Liver (tissue), 7 donors: ENCODE measurements at regions not wholly inside any gene's neighbourhood (a gene's known extent, or its start where the extent isn't known, plus 50 kb on each side); places are given as distances from the start of the nearest gene placed in this dataset.

ENCODE experiments used
- DNase-seq: peaks from one replicate; pipeline ENCODE4 v3.0.0-alpha.2; 2017; ENCODE audit warnings: low spot score
- H3K27ac ChIP-seq, 2 donors: one replicate each; pipeline ENCODE4 v1.7.0; 2013; ENCODE audit warnings: inconsistent platforms in 2 of 2, low read length in 2 of 2, control low read depth in 1 of 2, low read depth in 1 of 2, mild to moderate bottlenecking in 1 of 2
- H3K27me3 ChIP-seq, 4 donors: one replicate each; pipeline versions ENCODE4 v1.6.1 to v1.7.0; 2013; ENCODE audit warnings: low read length in 3 of 4, inconsistent platforms in 1 of 4, mild to moderate bottlenecking in 1 of 4, moderate library complexity in 1 of 4; ENCODE audit not compliant: control insufficient read depth in 4 of 4, insufficient read depth in 4 of 4
- H3K36me3 ChIP-seq, 4 donors: one replicate each; pipeline versions ENCODE4 v1.6.1 to v1.7.0; 2013; ENCODE audit warnings: low read length in 3 of 4, mild to moderate bottlenecking in 3 of 4, low read depth in 1 of 4, moderate library complexity in 1 of 4; ENCODE audit not compliant: control insufficient read depth in 4 of 4, insufficient read depth in 3 of 4
- H3K4me1 ChIP-seq, 4 donors: one replicate each; pipeline versions ENCODE4 v1.6.1 to v1.7.0; 2013; ENCODE audit warnings: low read length in 3 of 4, mild to moderate bottlenecking in 3 of 4, moderate library complexity in 1 of 4; ENCODE audit not compliant: control insufficient read depth in 4 of 4, insufficient read depth in 4 of 4
- H3K4me3 ChIP-seq, 3 donors: one replicate each; pipeline versions ENCODE4 v1.6.1 to v1.7.0; 2013; ENCODE audit warnings: low read length in 3 of 3, control low read depth in 1 of 3, low read depth in 1 of 3, mild to moderate bottlenecking in 1 of 3
- H3K9ac ChIP-seq, 2 donors: one replicate each; pipeline ENCODE4 v1.7.0; 2013; ENCODE audit warnings: low read length in 2 of 2, mild to moderate bottlenecking in 2 of 2, moderate library complexity in 2 of 2, control low read depth in 1 of 2, low read depth in 1 of 2
- H3K9me3 ChIP-seq, 4 donors: one replicate each; pipeline versions ENCODE4 v1.6.1 to v1.7.0; 2013; ENCODE audit warnings: low read length in 3 of 4; ENCODE audit not compliant: control insufficient read depth in 4 of 4
- EGR1 ChIP-seq, 2 donors: IDR thresholded peaks; 2 replicates each; pipeline ENCODE4 v1.6.1; 2016 to 2018; ENCODE audit warnings: antibody characterized with exemption in 2 of 2, low read depth in 2 of 2
- FOXA1 ChIP-seq: IDR thresholded peaks from 2 replicates; pipeline ENCODE4 v1.6.1; 2016; ENCODE audit warnings: antibody characterized with exemption
- FOXA2 ChIP-seq: IDR thresholded peaks from 2 replicates; pipeline ENCODE4 v1.6.1; 2016; ENCODE audit warnings: antibody characterized with exemption
- GABPA ChIP-seq, 2 donors: IDR thresholded peaks in 1 of 2; conservative IDR thresholded peaks in 1 of 2; 2 replicates each; pipeline ENCODE4 v1.6.1; 2016; ENCODE audit warnings: antibody characterized with exemption in 2 of 2, mild to moderate bottlenecking in 1 of 2, moderate library complexity in 1 of 2
- HNF4A ChIP-seq, 2 donors: conservative IDR thresholded peaks; 2 replicates each; pipeline ENCODE4 v1.6.1; 2016; ENCODE audit warnings: antibody characterized with exemption in 2 of 2, mild to moderate bottlenecking in 2 of 2
- HNF4G ChIP-seq: IDR thresholded peaks from 2 replicates; pipeline ENCODE4 v1.6.1; 2016; ENCODE audit warnings: antibody characterized with exemption
- JUND ChIP-seq, 2 donors: IDR thresholded peaks; 2 replicates each; pipeline ENCODE4 v1.6.1; 2016; ENCODE audit warnings: antibody characterized with exemption in 2 of 2
- NR2F2 ChIP-seq: IDR thresholded peaks from 2 replicates; pipeline ENCODE4 v1.6.1; 2016; ENCODE audit warnings: antibody characterized with exemption
- RAD21 ChIP-seq, 2 donors: IDR thresholded peaks; 2 replicates each; pipeline ENCODE4 v1.6.1; 2016; ENCODE audit warnings: antibody characterized with exemption in 2 of 2, mild to moderate bottlenecking in 2 of 2
- RXRA ChIP-seq, 2 donors: IDR thresholded peaks; 2 replicates each; pipeline ENCODE4 v1.6.1; 2017 to 2018; ENCODE audit warnings: antibody characterized with exemption in 2 of 2, mild to moderate bottlenecking in 1 of 2
- SP1 ChIP-seq: IDR thresholded peaks from 2 replicates; pipeline ENCODE4 v1.6.1; 2018; ENCODE audit warnings: antibody characterized with exemption, mild to moderate bottlenecking
- TAF1 ChIP-seq: conservative IDR thresholded peaks from 2 replicates; pipeline ENCODE4 v1.6.1; 2016; ENCODE audit warnings: antibody characterized with exemption, mild to moderate bottlenecking
- YY1 ChIP-seq: IDR thresholded peaks from 2 replicates; pipeline ENCODE4 v1.6.1; 2016; ENCODE audit warnings: antibody characterized with exemption, mild to moderate bottlenecking
- WGBS: extraction: QIAGEN DNeasy Blood & Tissue Kit; methylation state at CpG from one replicate; pipeline ENCODE4 v1.1.7; 2013; 5-methylcytosine and 5-hydroxymethylcytosine counted together
- TF ChIP-seq, protein P1 (sequence below): IDR thresholded peaks from 2 replicates; pipeline ENCODE4 v1.6.1; 2016; ENCODE audit warnings: antibody characterized with exemption, mild to moderate bottlenecking
- TF ChIP-seq, protein P2 (sequence below): IDR thresholded peaks from 2 replicates; pipeline ENCODE4 v1.6.1; 2016; ENCODE audit warnings: antibody characterized with exemption
- TF ChIP-seq, protein P3 (sequence below): IDR thresholded peaks from 2 replicates; pipeline ENCODE4 v1.6.1; 2016; ENCODE audit warnings: antibody characterized with exemption
- TF ChIP-seq, protein P4 (sequence below): IDR thresholded peaks from 2 replicates; pipeline ENCODE4 v1.6.1; 2016; ENCODE audit warnings: antibody characterized with exemption
- donor health status: healthy.
- donor health status: healthy.
- donor health status: healthy.
- donor health status: healthy.

DNA sequence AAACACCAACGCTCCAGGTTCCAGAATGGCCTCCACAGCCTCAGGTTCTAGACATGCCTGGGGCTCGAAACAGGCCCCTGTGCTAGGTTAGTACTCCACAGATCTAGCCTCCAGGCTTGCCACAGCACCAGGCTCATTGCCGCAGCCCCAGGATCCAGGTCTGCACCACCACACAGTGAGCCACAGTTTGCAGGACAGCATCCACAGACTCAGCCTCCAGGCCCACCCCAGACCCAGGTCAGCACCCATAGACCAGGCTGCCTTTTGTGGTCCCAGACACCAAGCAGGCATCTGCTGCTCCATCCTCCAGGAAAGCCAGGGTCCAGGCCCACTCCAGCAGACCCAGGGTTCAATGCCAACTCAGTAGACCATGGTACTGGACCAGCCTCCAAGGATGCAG, 132.3 kb upstream of the VSTM2A start (continued):
- TF ChIP-seq, protein P1, sequence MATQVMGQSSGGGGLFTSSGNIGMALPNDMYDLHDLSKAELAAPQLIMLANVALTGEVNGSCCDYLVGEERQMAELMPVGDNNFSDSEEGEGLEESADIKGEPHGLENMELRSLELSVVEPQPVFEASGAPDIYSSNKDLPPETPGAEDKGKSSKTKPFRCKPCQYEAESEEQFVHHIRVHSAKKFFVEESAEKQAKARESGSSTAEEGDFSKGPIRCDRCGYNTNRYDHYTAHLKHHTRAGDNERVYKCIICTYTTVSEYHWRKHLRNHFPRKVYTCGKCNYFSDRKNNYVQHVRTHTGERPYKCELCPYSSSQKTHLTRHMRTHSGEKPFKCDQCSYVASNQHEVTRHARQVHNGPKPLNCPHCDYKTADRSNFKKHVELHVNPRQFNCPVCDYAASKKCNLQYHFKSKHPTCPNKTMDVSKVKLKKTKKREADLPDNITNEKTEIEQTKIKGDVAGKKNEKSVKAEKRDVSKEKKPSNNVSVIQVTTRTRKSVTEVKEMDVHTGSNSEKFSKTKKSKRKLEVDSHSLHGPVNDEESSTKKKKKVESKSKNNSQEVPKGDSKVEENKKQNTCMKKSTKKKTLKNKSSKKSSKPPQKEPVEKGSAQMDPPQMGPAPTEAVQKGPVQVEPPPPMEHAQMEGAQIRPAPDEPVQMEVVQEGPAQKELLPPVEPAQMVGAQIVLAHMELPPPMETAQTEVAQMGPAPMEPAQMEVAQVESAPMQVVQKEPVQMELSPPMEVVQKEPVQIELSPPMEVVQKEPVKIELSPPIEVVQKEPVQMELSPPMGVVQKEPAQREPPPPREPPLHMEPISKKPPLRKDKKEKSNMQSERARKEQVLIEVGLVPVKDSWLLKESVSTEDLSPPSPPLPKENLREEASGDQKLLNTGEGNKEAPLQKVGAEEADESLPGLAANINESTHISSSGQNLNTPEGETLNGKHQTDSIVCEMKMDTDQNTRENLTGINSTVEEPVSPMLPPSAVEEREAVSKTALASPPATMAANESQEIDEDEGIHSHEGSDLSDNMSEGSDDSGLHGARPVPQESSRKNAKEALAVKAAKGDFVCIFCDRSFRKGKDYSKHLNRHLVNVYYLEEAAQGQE: no peak
- TF ChIP-seq EGR1 (IDR thresholded peaks at IDR 0.05; ENCODE audit: low read depth in 2 of 2): no peak

DNA sequence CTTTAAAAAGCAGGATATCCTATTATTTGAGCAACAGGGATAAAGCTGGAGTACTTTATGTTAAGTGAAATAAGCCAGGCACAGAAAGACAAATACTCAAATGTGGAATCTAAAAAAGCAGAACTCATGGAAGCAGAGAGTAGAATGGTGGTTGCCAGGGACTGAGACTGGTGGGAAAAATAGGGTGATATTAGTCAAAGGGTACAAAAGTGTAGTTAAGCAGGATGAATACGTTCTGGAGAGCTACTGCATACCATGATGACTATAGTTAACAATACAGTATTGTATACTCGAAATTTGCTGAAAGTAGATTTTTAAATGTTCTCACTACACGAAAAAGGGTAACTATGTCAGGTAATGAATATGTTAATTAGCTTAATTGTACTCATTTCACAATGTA, 125.5 kb upstream of the VSTM2A start:
- Histone ChIP-seq H3K9me3 (peaks cover 0 to 4% (median 0%) of the 10 kb centered on the region in 4 donors), H3K27me3 (no peaks in the 10 kb centered on the region), H3K27ac (no peak overlapping the region), H3K9ac (no peak overlapping the region), H3K4me3 (no peak overlapping the region), H3K36me3 (no peaks in the 10 kb centered on the region), H3K4me1 (no peaks in the 10 kb centered on the region)
- DNase-seq: no peak
- WGBS: 44% methylated on average over 3 of the region's 3 CpGs
- no peak for TF ChIP-seq JUND (IDR thresholded peaks at IDR 0.05)
- no peak for TF ChIP-seq TAF1
- no peak for TF ChIP-seq RXRA (IDR thresholded peaks at IDR 0.05)
- no peak for TF ChIP-seq FOXA1
- TF ChIP-seq, protein P1: no peak
- no peak for TF ChIP-seq RAD21 (IDR thresholded peaks at IDR 0.05)
- no peak for TF ChIP-seq HNF4G
- TF ChIP-seq SP1: no peak
- TF ChIP-seq, protein P2, sequence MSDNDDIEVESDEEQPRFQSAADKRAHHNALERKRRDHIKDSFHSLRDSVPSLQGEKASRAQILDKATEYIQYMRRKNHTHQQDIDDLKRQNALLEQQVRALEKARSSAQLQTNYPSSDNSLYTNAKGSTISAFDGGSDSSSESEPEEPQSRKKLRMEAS: no peak
- no peak for TF ChIP-seq NR2F2

DNA sequence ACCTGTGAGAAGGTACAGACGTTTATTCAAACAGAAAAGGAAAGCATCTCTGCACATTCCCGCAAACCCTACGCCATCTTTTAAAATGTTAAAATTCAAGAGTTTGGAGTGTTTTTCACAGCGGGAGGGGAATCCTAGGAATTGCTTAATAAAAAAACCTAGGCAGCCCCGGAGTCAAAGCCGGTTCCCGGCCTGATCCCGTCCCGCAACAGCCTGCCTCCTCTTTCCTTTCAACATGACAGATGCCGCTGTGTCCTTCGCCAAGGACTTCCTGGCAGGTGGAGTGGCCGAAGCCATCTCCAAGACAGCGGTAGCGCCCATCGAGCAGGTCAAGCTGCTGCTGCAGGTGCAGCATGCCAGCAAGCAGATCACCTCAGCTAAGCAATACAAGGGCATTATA, 123.0 kb upstream of the VSTM2A start:
- DNase-seq: no peak
- peaks cover 0 to 4% (median 0%) of the 10 kb centered on the region in 4 donors for H3K9me3 ChIP-seq
- no peak overlapping the region for H3K9ac ChIP-seq
- no peak overlapping the region for H3K4me3 ChIP-seq
- no peak overlapping the region for H3K27ac ChIP-seq
- 79% methylated on average over 15 of the region's 15 CpGs for WGBS
- H3K27me3 ChIP-seq: no peaks in the 10 kb centered on the region
- H3K36me3 ChIP-seq: no peaks in the 10 kb centered on the region
- no peaks in the 10 kb centered on the region for H3K4me1 ChIP-seq
- TF ChIP-seq, protein P1: no peak
- TF ChIP-seq HNF4A (conservative IDR thresholded peaks at IDR 0.05) (no peak), NR2F2 (no peak), HNF4G (no peak), TAF1 (no peak), RXRA (IDR thresholded peaks at IDR 0.05) (no peak), JUND (IDR thresholded peaks at IDR 0.05) (no peak), SP1 (no peak), FOXA1 (no peak), YY1 (no peak), GABPA (IDR thresholded peaks at IDR 0.05 in 1 of 2, conservative IDR thresholded peaks at IDR 0.05 in 1 of 2) (no peak), FOXA2 (no peak), EGR1 (IDR thresholded peaks at IDR 0.05; ENCODE audit: low read depth in 2 of 2) (no peak)
- TF ChIP-seq, protein P3, sequence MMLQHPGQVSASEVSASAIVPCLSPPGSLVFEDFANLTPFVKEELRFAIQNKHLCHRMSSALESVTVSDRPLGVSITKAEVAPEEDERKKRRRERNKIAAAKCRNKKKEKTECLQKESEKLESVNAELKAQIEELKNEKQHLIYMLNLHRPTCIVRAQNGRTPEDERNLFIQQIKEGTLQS: no peak
- TF ChIP-seq, protein P4, sequence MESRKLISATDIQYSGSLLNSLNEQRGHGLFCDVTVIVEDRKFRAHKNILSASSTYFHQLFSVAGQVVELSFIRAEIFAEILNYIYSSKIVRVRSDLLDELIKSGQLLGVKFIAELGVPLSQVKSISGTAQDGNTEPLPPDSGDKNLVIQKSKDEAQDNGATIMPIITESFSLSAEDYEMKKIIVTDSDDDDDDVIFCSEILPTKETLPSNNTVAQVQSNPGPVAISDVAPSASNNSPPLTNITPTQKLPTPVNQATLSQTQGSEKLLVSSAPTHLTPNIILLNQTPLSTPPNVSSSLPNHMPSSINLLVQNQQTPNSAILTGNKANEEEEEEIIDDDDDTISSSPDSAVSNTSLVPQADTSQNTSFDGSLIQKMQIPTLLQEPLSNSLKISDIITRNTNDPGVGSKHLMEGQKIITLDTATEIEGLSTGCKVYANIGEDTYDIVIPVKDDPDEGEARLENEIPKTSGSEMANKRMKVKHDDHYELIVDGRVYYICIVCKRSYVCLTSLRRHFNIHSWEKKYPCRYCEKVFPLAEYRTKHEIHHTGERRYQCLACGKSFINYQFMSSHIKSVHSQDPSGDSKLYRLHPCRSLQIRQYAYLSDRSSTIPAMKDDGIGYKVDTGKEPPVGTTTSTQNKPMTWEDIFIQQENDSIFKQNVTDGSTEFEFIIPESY: no peak
- TF ChIP-seq, protein P2: no peak
